BLaER1 (cell line): ENCODE measurements at regions not wholly inside any gene's neighbourhood (a gene's known extent, or its start where the extent isn't known, plus 50 kb on each side); places are given as distances from the start of the nearest gene placed in this dataset.
"Not testable (repeated sequence)": the region's sequence is repeated elsewhere in the genome, so short reads cannot be mapped to it uniquely, and the experiment has no call there.

Experiments
- H3K27ac ChIP-seq: shearing (Covaris generic); formaldehyde crosslinking; 2 replicates; pipeline ENCODE4 v1.8.1; 2022
- H3K27me3 ChIP-seq: shearing (Covaris generic); formaldehyde crosslinking; 2 replicates; pipeline ENCODE4 v1.8.1; 2022
- H3K36me3 ChIP-seq: shearing (Covaris generic); formaldehyde crosslinking; 2 replicates; pipeline ENCODE4 v1.8.1; 2022
- H3K4me1 ChIP-seq: shearing (Covaris generic); formaldehyde crosslinking; 2 replicates; pipeline ENCODE4 v1.8.1; 2022
- H3K4me2 ChIP-seq: shearing (Covaris generic); formaldehyde crosslinking; 2 replicates; pipeline ENCODE4 v1.8.1; 2022
- H3K4me3 ChIP-seq: shearing (Covaris generic); formaldehyde crosslinking; 2 replicates; pipeline ENCODE4 v1.8.1; 2022
- H3K9ac ChIP-seq: shearing (Covaris generic); formaldehyde crosslinking; 2 replicates; pipeline ENCODE4 v1.8.1; 2022
- H3K9me3 ChIP-seq: shearing (Covaris generic); formaldehyde crosslinking; 2 replicates; pipeline ENCODE4 v1.8.1; 2022
- H4K20me1 ChIP-seq: shearing (Covaris generic); formaldehyde crosslinking; 2 replicates; pipeline ENCODE4 v1.8.1; 2022
- Cebpa-rat ChIP-seq: shearing (Covaris generic); IDR thresholded peaks from 2 replicates; pipeline ENCODE4 v1.8.1; 2022

DNA sequence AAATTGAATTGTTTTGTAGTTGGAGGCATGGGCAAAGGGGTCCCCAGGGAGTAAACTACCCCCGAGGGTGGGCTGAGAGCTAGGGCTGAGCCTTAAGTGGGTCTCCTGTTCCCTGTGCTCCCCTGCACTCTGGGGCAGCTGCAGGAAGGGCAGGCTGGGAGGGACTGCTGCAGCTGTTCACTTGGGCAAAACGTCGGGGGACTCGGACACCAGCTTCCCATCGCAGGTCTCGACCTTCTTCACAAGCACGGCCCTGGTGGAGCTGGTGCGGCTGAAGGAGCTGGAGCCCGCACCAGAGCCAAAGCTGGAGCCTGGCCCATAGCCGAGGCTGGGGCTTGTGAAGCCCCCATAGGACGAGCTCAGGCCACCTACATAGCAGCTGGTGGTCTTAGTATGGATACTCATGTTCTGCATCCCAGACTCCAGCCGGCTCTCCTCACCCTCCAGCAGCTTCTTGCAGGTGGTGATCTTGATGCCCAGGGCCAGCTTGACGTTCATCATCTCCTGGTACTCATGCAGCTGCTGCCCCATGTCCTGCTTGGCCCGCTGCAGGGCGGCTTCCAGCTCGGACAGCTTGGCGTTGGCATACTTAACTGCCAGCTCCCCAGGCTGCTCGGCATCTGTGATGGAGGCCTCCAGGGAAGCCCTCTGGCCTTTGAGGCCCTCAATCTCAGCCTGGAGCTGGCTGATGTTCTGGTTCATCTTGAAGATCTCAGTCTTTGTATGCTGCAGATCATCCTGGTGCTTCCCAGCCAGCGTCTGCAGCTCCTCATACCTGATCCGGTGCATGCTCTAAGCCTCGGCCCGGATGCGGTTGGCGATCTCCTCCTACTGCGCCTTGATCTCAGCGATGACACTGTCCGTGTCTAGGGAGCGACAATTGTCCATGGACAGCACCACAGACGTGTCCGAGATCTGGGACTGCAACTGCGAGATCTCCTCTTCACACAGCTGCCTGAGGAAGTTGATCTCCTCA is 423.5 kb upstream of the ARPP21 start:
- H3K27me3 ChIP-seq: no peaks in the 10 kb centered on the region
- no peak overlapping the region for H3K4me2 ChIP-seq
- no peaks in the 10 kb centered on the region for H3K9me3 ChIP-seq
- no peak for TF ChIP-seq Cebpa-rat
- H3K9ac ChIP-seq: no peak overlapping the region
- H3K36me3 ChIP-seq: no peaks in the 10 kb centered on the region
- no peak overlapping the region for H3K27ac ChIP-seq
- no peaks in the 10 kb centered on the region for H4K20me1 ChIP-seq
- H3K4me1 ChIP-seq: no peaks in the 10 kb centered on the region
- no peak overlapping the region for H3K4me3 ChIP-seq

- Histone ChIP-seq H3K36me3 (no peaks in the 10 kb centered on the region), H3K9me3 (no peaks in the 10 kb centered on the region), H3K27ac (no peak overlapping the region), H3K4me3 (no peak overlapping the region), H3K9ac (no peak overlapping the region), H3K27me3 (no peaks in the 10 kb centered on the region), H4K20me1 (no peaks in the 10 kb centered on the region), H3K4me2 (no peak overlapping the region), H3K4me1 (no peaks in the 10 kb centered on the region)
- no peak for TF ChIP-seq Cebpa-rat
Observed at GRCh38 chr3:35216501-35217266, 422.6 kb upstream of the ARPP21 start.

- TF ChIP-seq Cebpa-rat: no peak
- Histone ChIP-seq H3K4me3 (no peak overlapping the region), H4K20me1 (no peaks in the 10 kb centered on the region), H3K9ac (no peak overlapping the region), H3K27me3 (no peaks in the 10 kb centered on the region), H3K4me2 (no peak overlapping the region), H3K36me3 (no peaks in the 10 kb centered on the region), H3K9me3 (no peaks in the 10 kb centered on the region), H3K27ac (no peak overlapping the region), H3K4me1 (no peaks in the 10 kb centered on the region)
Observed at GRCh38 chr3:35223632-35224394, 415.5 kb upstream of the ARPP21 start.

DNA sequence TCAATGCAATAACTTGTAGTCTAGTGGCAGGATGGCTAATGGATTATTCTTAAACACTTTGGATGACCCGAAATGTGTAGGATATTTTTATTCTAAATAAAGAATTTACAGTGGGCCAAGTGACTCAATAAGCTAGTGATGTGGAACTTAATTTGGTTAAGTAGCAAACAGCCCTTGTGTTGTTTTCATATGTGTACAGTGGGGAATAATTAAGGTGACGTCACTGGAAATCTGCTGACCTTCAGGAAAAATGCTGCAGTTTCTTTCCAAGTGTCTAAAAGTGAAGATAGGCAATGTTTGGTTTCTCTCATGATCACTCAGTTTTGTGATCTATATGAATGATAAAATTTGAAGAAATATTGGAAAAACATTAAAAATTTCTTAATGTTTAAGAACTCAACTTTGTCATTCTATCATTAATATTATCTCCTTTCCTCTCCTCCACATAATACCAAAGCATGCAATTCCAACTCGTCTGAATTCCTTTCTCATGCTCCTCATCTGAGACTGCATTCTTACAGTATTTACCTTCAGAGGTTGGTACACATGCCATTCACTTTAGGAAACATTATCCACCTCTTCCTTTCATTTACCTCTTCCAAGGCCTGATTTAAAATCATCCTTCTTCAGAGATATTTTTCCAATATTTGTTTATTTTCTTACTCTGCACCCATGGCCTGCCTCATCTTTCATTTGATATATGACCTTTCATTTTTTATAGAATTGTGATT is 414.6 kb upstream of the ARPP21 start:
- no peaks in the 10 kb centered on the region for H3K9me3 ChIP-seq
- H3K4me3 ChIP-seq: no peak overlapping the region
- H3K27ac ChIP-seq: no peak overlapping the region
- TF ChIP-seq Cebpa-rat: no peak
- no peak overlapping the region for H3K4me2 ChIP-seq
- no peaks in the 10 kb centered on the region for H3K36me3 ChIP-seq
- no peaks in the 10 kb centered on the region for H3K4me1 ChIP-seq
- H3K9ac ChIP-seq: no peak overlapping the region
- no peaks in the 10 kb centered on the region for H3K27me3 ChIP-seq
- H4K20me1 ChIP-seq: no peaks in the 10 kb centered on the region

DNA sequence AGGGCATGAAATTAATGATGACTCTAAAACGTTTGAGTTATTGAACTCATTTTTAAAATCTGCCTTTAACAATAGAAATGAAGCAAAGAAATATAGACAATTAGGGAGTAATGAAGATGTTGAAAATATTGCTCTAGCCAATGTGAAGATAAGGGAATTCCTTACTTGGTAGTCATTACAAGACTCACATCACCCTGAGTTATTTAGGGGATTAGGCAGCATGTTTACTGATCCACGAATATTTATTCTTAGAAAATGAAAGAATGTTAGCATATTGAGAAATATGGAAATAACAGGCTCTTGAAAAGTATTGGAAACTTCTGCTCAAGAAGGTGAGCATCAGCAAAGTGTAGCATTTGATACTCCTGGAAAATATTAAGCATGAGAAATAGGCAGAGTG is 398.1 kb upstream of the ARPP21 start:
- Histone ChIP-seq H3K4me1 (no peaks in the 10 kb centered on the region), H3K9ac (no peak overlapping the region), H3K27ac (no peak overlapping the region), H4K20me1 (no peaks in the 10 kb centered on the region), H3K4me3 (no peak overlapping the region), H3K36me3 (no peaks in the 10 kb centered on the region), H3K27me3 (no peaks in the 10 kb centered on the region), H3K4me2 (no peak overlapping the region), H3K9me3 (no peaks in the 10 kb centered on the region)
- no peak for TF ChIP-seq Cebpa-rat

GRCh38 chr3:35254917-35255316 is 384.4 kb upstream of the ARPP21 start:
- H3K4me3 ChIP-seq: no peak overlapping the region
- H3K27ac ChIP-seq: no peak overlapping the region
- H4K20me1 ChIP-seq: no peaks in the 10 kb centered on the region
- no peaks in the 10 kb centered on the region for H3K27me3 ChIP-seq
- no peak for TF ChIP-seq Cebpa-rat
- H3K36me3 ChIP-seq: no peaks in the 10 kb centered on the region
- no peak overlapping the region for H3K9ac ChIP-seq
- H3K4me2 ChIP-seq: no peak overlapping the region
- no peaks in the 10 kb centered on the region for H3K4me1 ChIP-seq
- no peaks in the 10 kb centered on the region for H3K9me3 ChIP-seq

DNA sequence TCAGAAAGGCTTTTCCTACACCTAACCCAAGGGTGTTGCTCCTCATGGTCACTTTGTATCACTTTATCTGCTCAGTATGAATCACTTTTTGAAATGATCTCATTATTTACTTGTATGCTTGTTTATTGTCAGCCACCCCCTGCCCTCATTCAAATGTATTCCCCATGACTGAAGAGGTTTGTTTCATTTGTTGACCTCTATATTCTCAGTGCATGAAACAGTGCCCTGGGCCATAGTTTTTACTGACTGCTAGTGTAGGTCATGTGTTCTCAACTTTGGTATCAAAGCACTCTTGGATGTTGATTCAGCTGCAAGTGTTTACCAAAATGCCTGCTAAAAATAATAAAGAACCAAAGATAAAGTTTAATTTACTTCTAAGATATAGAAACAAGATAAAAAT is 381.7 kb upstream of the ARPP21 start:
- no peaks in the 10 kb centered on the region; the same call in 1 of the 2 replicates for H3K9me3 ChIP-seq
- no peaks in the 10 kb centered on the region for H3K36me3 ChIP-seq
- H3K4me3 ChIP-seq: no peak overlapping the region
- TF ChIP-seq Cebpa-rat: no peak
- H3K9ac ChIP-seq: no peak overlapping the region
- no peak overlapping the region for H3K27ac ChIP-seq
- H3K4me1 ChIP-seq: no peaks in the 10 kb centered on the region
- H4K20me1 ChIP-seq: no peaks in the 10 kb centered on the region
- H3K27me3 ChIP-seq: no peaks in the 10 kb centered on the region
- no peak overlapping the region for H3K4me2 ChIP-seq

- Histone ChIP-seq H4K20me1 (no peaks in the 10 kb centered on the region), H3K4me2 (no peak overlapping the region), H3K27ac (no peak overlapping the region), H3K36me3 (no peaks in the 10 kb centered on the region), H3K4me3 (no peak overlapping the region), H3K4me1 (no peaks in the 10 kb centered on the region), H3K9ac (no peak overlapping the region), H3K9me3 (no peaks in the 10 kb centered on the region; the same call in 1 of the 2 replicates), H3K27me3 (no peaks in the 10 kb centered on the region)
- TF ChIP-seq Cebpa-rat: no peak
Observed at GRCh38 chr3:35262406-35262805, 376.9 kb upstream of the ARPP21 start.

GRCh38 chr3:35263477-35263876 is 375.8 kb upstream of the ARPP21 start:
- Histone ChIP-seq H3K36me3 (no peaks in the 10 kb centered on the region), H3K27ac (no peak overlapping the region), H3K4me3 (no peak overlapping the region), H3K27me3 (no peaks in the 10 kb centered on the region), H3K9ac (no peak overlapping the region), H3K4me1 (no peaks in the 10 kb centered on the region), H3K9me3 (no peaks in the 10 kb centered on the region; the same call in 1 of the 2 replicates), H4K20me1 (no peaks in the 10 kb centered on the region), H3K4me2 (no peak overlapping the region)
- no peak for TF ChIP-seq Cebpa-rat

DNA sequence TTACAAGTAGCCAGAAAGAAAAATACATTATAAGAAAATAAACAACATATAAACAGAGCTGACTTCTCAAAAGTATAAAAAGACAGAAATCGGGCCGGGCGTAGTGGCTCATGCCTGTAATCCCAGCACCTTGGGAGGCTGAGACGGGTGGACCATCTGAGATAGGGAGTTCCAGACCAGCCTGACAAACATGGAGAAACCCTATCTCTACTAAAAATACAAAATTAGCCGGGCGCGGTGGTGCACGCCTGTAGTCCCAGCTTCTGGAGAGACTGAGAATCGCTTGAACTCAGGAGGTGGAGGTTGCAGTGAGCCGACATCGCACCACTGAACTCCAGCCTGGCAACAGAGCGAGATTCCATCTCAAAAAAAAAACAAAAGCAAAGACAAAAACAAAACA is 373.3 kb upstream of the ARPP21 start:
- H3K27ac ChIP-seq, H3K9me3 ChIP-seq, H3K4me1 ChIP-seq, H3K4me3 ChIP-seq, H4K20me1 ChIP-seq, H3K27me3 ChIP-seq, H3K36me3 ChIP-seq, H3K9ac ChIP-seq, H3K4me2 ChIP-seq: not testable (repeated sequence)
